ENCODE measurements at regions not wholly inside any gene's neighbourhood (a gene's known extent, or its start where the extent isn't known, plus 50 kb on each side); places are given as distances from the start of the nearest gene placed in this dataset.

- H3K9me3 Mint-ChIP-seq, result no peaks in the 10 kb centered on the region
- no peaks in the 10 kb centered on the region for H3K36me3 Mint-ChIP-seq (ENCODE audit: low read depth)
- H3K4me3 Mint-ChIP-seq, result no peak overlapping the region
- H3K27ac Mint-ChIP-seq, result no peak overlapping the region
- peaks cover 5% of the 10 kb centered on the region for H3K4me1 Mint-ChIP-seq (ENCODE audit: low read depth)
- H3K27me3 Mint-ChIP-seq, result peaks cover 3% of the 10 kb centered on the region
Observed at GRCh38 chr20:62563561-62563960, 78.7 kb upstream of the SLCO4A1 start.

- no peak overlapping the region for H3K4me3 Mint-ChIP-seq
- no peak overlapping the region for H3K27ac Mint-ChIP-seq
- H3K36me3 Mint-ChIP-seq (ENCODE audit: low read depth), result no peaks in the 10 kb centered on the region
- peaks cover 5% of the 10 kb centered on the region for H3K4me1 Mint-ChIP-seq (ENCODE audit: low read depth)
- H3K27me3 Mint-ChIP-seq, result peaks cover 3% of the 10 kb centered on the region
- no peaks in the 10 kb centered on the region for H3K9me3 Mint-ChIP-seq
Observed at GRCh38 chr20:62564456-62565245, 77.7 kb upstream of the SLCO4A1 start.

DNA sequence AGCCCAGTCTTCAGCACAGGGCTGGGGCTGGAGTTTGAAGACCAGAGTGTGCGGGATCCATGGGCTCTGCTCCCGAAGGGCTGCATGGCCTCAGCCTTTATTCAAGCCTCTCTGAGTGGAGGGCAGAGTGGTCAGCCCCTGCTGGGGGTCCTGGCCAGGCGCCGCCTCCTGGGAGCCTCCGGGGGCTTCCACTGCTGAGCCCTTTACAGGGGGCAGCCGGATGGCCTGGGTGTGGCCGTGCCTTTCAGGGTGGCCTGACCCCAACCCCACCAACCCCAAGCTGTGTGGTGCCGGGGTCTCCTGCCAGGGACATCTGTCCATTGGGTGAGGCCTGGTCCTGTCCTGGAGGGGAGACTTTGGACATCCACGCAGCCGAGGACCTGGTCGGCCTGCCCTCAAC is 76.0 kb upstream of the SLCO4A1 start:
- Mint-ChIP-seq H3K4me3 (no peak overlapping the region), H3K36me3 (ENCODE audit: low read depth) (no peaks in the 10 kb centered on the region), H3K4me1 (ENCODE audit: low read depth) (peaks cover 4% of the 10 kb centered on the region), H3K27me3 (peaks cover 3% of the 10 kb centered on the region), H3K27ac (no peak overlapping the region), H3K9me3 (no peaks in the 10 kb centered on the region)

- no peaks in the 10 kb centered on the region for H3K36me3 Mint-ChIP-seq (ENCODE audit: low read depth)
- no peaks in the 10 kb centered on the region for H3K9me3 Mint-ChIP-seq
- H3K4me1 Mint-ChIP-seq (ENCODE audit: low read depth), result no peaks in the 10 kb centered on the region
- H3K27me3 Mint-ChIP-seq, result peaks cover 3% of the 10 kb centered on the region
- H3K4me3 Mint-ChIP-seq, result no peak overlapping the region
- H3K27ac Mint-ChIP-seq, result no peak overlapping the region
Observed at GRCh38 chr20:62566771-62567170, 75.5 kb upstream of the SLCO4A1 start.

- Mint-ChIP-seq H3K27ac (no peak overlapping the region), H3K4me1 (ENCODE audit: low read depth) (no peaks in the 10 kb centered on the region), H3K27me3 (peaks cover 4% of the 10 kb centered on the region), H3K4me3 (no peak overlapping the region), H3K9me3 (no peaks in the 10 kb centered on the region), H3K36me3 (ENCODE audit: low read depth) (no peaks in the 10 kb centered on the region)
Observed at GRCh38 chr20:62567246-62568044, 74.9 kb upstream of the SLCO4A1 start.

DNA sequence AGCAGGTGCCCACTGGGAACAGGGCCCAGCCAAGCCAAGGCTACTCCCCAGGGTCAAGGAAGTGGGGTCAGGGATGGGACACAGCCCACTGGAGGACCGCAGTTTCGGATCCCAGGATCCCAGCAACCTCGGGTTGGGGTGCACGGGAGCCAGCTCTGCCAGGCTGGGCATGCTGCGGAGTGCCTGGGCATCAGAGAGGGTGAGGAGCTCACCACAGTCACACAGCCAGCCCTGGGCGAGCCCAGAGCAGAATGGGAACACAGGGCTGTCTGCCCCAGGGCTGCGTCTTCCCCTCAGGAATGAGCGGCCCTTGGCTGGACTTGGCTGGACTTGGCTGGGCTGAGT is 74.3 kb upstream of the SLCO4A1 start:
- Mint-ChIP-seq H3K36me3 (ENCODE audit: low read depth) (no peaks in the 10 kb centered on the region), H3K4me1 (ENCODE audit: low read depth) (no peaks in the 10 kb centered on the region), H3K27ac (no peak overlapping the region), H3K4me3 (no peak overlapping the region), H3K9me3 (no peaks in the 10 kb centered on the region), H3K27me3 (peaks cover 6% of the 10 kb centered on the region)

- H3K27ac Mint-ChIP-seq, result no peak overlapping the region
Observed at GRCh38 chr20:62569615-62570014, 72.7 kb upstream of the SLCO4A1 start.

GRCh38 chr20:62570403-62570802 is 71.9 kb upstream of the SLCO4A1 start:
- Mint-ChIP-seq H3K27me3 (peaks cover 17% of the 10 kb centered on the region), H3K36me3 (ENCODE audit: low read depth) (no peaks in the 10 kb centered on the region), H3K4me3 (no peak overlapping the region), H3K9me3 (no peaks in the 10 kb centered on the region), H3K27ac (no peak overlapping the region), H3K4me1 (ENCODE audit: low read depth) (no peaks in the 10 kb centered on the region)

More at GRCh38 chr20:62569615-62570014, 72.7 kb upstream of the SLCO4A1 start:
- H3K27me3 Mint-ChIP-seq, result peaks cover 17% of the 10 kb centered on the region
- no peaks in the 10 kb centered on the region for H3K36me3 Mint-ChIP-seq (ENCODE audit: low read depth)
- H3K4me1 Mint-ChIP-seq (ENCODE audit: low read depth), result no peaks in the 10 kb centered on the region
- H3K4me3 Mint-ChIP-seq, result no peak overlapping the region
- H3K9me3 Mint-ChIP-seq, result no peaks in the 10 kb centered on the region

DNA sequence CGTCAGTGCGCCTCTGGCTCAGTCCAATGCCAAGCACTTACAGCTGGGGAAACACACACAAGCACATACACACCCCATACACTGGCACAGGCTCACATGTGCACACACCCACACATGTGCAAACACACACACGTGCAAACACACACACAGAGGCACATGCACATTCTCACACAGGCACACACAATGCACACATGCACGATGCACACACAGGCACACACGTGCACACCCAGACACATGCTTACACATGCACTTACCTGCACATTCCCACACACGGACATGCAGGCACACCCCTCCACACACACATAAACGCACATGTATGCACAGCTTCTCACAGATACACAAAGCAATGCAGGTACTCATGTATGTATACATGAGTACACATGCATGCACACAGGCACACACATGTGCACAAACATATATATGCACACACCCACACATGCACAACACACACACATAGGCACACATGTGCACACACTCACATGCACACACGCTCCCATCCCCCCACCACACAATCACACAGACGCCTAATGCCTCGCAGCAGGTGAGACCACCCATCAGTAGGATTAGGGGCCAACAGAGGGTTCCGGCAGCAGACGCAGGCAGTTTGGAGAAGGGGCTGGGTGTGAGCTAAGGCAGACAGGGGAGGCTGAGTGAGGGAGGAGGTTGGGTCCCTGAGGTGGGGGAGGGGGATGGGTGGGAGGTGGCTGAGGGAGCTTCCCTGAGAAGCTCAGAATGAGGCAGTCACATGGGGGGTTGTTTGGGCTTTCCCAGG is 71.2 kb upstream of the SLCO4A1 start:
- no peaks in the 10 kb centered on the region for H3K4me1 Mint-ChIP-seq (ENCODE audit: low read depth)
- H3K9me3 Mint-ChIP-seq, result no peaks in the 10 kb centered on the region
- no peak overlapping the region for H3K27ac Mint-ChIP-seq
- no peak overlapping the region for H3K4me3 Mint-ChIP-seq
- H3K36me3 Mint-ChIP-seq (ENCODE audit: low read depth), result no peaks in the 10 kb centered on the region
- peaks cover 17% of the 10 kb centered on the region for H3K27me3 Mint-ChIP-seq

- H3K27ac Mint-ChIP-seq, result no peak overlapping the region
- H3K4me1 Mint-ChIP-seq (ENCODE audit: low read depth), result no peaks in the 10 kb centered on the region
- no peaks in the 10 kb centered on the region for H3K36me3 Mint-ChIP-seq (ENCODE audit: low read depth)
- H3K9me3 Mint-ChIP-seq, result no peaks in the 10 kb centered on the region
- peaks cover 20% of the 10 kb centered on the region for H3K27me3 Mint-ChIP-seq
- H3K4me3 Mint-ChIP-seq, result no peak overlapping the region
Observed at GRCh38 chr20:62571669-62572344, 70.5 kb upstream of the SLCO4A1 start.

- H3K9me3 Mint-ChIP-seq, result no peaks in the 10 kb centered on the region
- no peak overlapping the region for H3K27ac Mint-ChIP-seq
- H3K27me3 Mint-ChIP-seq, result peaks cover 26% of the 10 kb centered on the region
- no peaks in the 10 kb centered on the region for H3K36me3 Mint-ChIP-seq (ENCODE audit: low read depth)
- no peak overlapping the region for H3K4me3 Mint-ChIP-seq
- H3K4me1 Mint-ChIP-seq (ENCODE audit: low read depth), result no peaks in the 10 kb centered on the region
Observed at GRCh38 chr20:62572980-62573379, 69.3 kb upstream of the SLCO4A1 start.

DNA sequence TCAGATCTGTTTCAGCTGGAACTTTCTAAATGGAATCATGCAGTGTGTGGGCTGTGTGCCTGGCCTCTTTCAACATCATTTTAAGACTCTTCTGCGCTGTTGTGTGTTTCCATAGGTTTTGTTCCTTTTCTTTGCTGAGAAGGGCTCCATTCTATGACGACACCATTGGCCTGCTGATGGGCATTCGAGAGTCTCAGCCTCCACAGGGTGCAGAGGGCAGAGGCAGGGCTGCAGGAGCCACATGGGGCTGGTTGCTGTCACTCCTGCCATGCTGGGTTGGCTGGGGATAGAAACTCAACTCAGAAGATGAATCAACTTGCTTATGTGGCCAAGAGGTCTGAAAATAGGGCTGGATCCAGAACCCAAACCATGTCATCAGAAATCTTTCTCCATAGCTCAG is 68.5 kb upstream of the SLCO4A1 start:
- Mint-ChIP-seq H3K27me3 (peaks cover 31% of the 10 kb centered on the region), H3K36me3 (ENCODE audit: low read depth) (no peaks in the 10 kb centered on the region), H3K4me1 (ENCODE audit: low read depth) (no peaks in the 10 kb centered on the region), H3K9me3 (no peaks in the 10 kb centered on the region), H3K27ac (no peak overlapping the region), H3K4me3 (no peak overlapping the region)

- Mint-ChIP-seq H3K27me3 (peaks cover 37% of the 10 kb centered on the region), H3K36me3 (ENCODE audit: low read depth) (no peaks in the 10 kb centered on the region), H3K4me1 (ENCODE audit: low read depth) (no peaks in the 10 kb centered on the region), H3K9me3 (no peaks in the 10 kb centered on the region), H3K4me3 (no peak overlapping the region), H3K27ac (no peak overlapping the region)
Observed at GRCh38 chr20:62574230-62574993, 67.9 kb upstream of the SLCO4A1 start.
